H7 (cell line): ENCODE measurements at regions not wholly inside any gene's neighbourhood (a gene's known extent, or its start where the extent isn't known, plus 50 kb on each side); places are given as distances from the start of the nearest gene placed in this dataset.
A peak's percentile ranks its signal among the peaks of the same experiment; 100 is the strongest.
"Not testable (repeated sequence)": the region's sequence is repeated elsewhere in the genome, so short reads cannot be mapped to it uniquely, and the experiment has no call there.

ENCODE experiments used
- DNase-seq: peaks from one replicate; pipeline ENCODE4 v3.0.0; 2012
- H3K27me3 ChIP-seq: 2 replicates; pipeline ENCODE4 v1.6.0; 2011; ENCODE audit warnings: mild to moderate bottlenecking, low read length; ENCODE audit not compliant: control insufficient read depth, insufficient read depth
- H3K36me3 ChIP-seq: replicated peaks from 2 replicates; pipeline ENCODE4 v1.5.1; 2011; ENCODE audit warnings: low read length; ENCODE audit not compliant: control insufficient read depth, insufficient read depth
- H3K4me3 ChIP-seq: 2 replicates; pipeline ENCODE4 v1.5.1; 2011; ENCODE audit warnings: low read depth, mild to moderate bottlenecking, control low read depth, low read length, moderate library complexity; ENCODE audit not compliant: insufficient read depth

GRCh38 chr14:49286257-49286983 lies 299.8 kb downstream of the RPS29 start:
- Histone ChIP-seq H3K36me3 (no peaks in the 10 kb centered on the region), H3K4me3 (no peak overlapping the region), H3K27me3 (no peaks in the 10 kb centered on the region)
- DNase-seq: no peak

- DNase-seq: no peak
- Histone ChIP-seq H3K27me3 (no peaks in the 10 kb centered on the region), H3K4me3 (no peak overlapping the region), H3K36me3 (no peaks in the 10 kb centered on the region)
Observed at GRCh38 chr14:49280566-49280965, 305.6 kb downstream of the RPS29 start.

GRCh38 chr14:49250517-49250916 lies 335.7 kb downstream of the RPS29 start:
- Histone ChIP-seq H3K4me3 (no peak overlapping the region), H3K36me3 (no peaks in the 10 kb centered on the region), H3K27me3 (no peaks in the 10 kb centered on the region)
- no peak for DNase-seq

- H3K27me3 ChIP-seq: no peaks in the 10 kb centered on the region
Observed at GRCh38 chr14:49250109-49250508, 336.1 kb downstream of the RPS29 start.

GRCh38 chr14:49249022-49249421 lies 337.2 kb downstream of the RPS29 start:
- H3K27me3 ChIP-seq: no peaks in the 10 kb centered on the region
- DNase-seq: no peak
- no peak overlapping the region for H3K4me3 ChIP-seq
- H3K36me3 ChIP-seq: no peaks in the 10 kb centered on the region

More at GRCh38 chr14:49250109-49250508, 336.1 kb downstream of the RPS29 start:
- DNase-seq: no peak
- H3K36me3 ChIP-seq: no peaks in the 10 kb centered on the region
- no peak overlapping the region for H3K4me3 ChIP-seq

GRCh38 chr14:49243777-49244176 lies 342.4 kb downstream of the RPS29 start:
- not testable (repeated sequence) for DNase-seq, H3K36me3 ChIP-seq, H3K4me3 ChIP-seq, H3K27me3 ChIP-seq

GRCh38 chr14:49240383-49240782 lies 345.8 kb downstream of the RPS29 start:
- no peak for DNase-seq
- Histone ChIP-seq H3K27me3 (no peaks in the 10 kb centered on the region), H3K4me3 (no peak overlapping the region), H3K36me3 (no peaks in the 10 kb centered on the region)

GRCh38 chr14:49228552-49228951 lies 357.6 kb downstream of the RPS29 start:
- no peak for DNase-seq
- no peak overlapping the region for H3K4me3 ChIP-seq
- no peaks in the 10 kb centered on the region for H3K36me3 ChIP-seq
- no peaks in the 10 kb centered on the region for H3K27me3 ChIP-seq

GRCh38 chr14:49221316-49221715 lies 364.9 kb downstream of the RPS29 start:
- H3K27me3 ChIP-seq: no peaks in the 10 kb centered on the region
- DNase-seq: no peak
- no peak overlapping the region for H3K4me3 ChIP-seq
- H3K36me3 ChIP-seq: no peaks in the 10 kb centered on the region

- H3K36me3 ChIP-seq: no peaks in the 10 kb centered on the region
- no peak for DNase-seq
- H3K27me3 ChIP-seq: no peaks in the 10 kb centered on the region
- H3K4me3 ChIP-seq: no peak overlapping the region
Observed at GRCh38 chr14:49220492-49220891, 365.7 kb downstream of the RPS29 start.

GRCh38 chr14:49218436-49219092 lies 367.6 kb downstream of the RPS29 start:
- Histone ChIP-seq H3K4me3 (no peak overlapping the region), H3K27me3 (no peaks in the 10 kb centered on the region), H3K36me3 (no peaks in the 10 kb centered on the region)
- no peak for DNase-seq

GRCh38 chr14:49212721-49213120 lies 373.5 kb downstream of the RPS29 start:
- no peaks in the 10 kb centered on the region for H3K27me3 ChIP-seq
- DNase-seq: no peak
- no peak overlapping the region for H3K4me3 ChIP-seq
- H3K36me3 ChIP-seq: no peaks in the 10 kb centered on the region

- DNase-seq: no peak
- Histone ChIP-seq H3K4me3 (no peak overlapping the region), H3K27me3 (no peaks in the 10 kb centered on the region), H3K36me3 (no peaks in the 10 kb centered on the region)
Observed at GRCh38 chr14:49209416-49209815, 376.8 kb downstream of the RPS29 start.

GRCh38 chr14:49206828-49207227 lies 379.4 kb downstream of the RPS29 start:
- H3K4me3 ChIP-seq: no peak overlapping the region
- H3K27me3 ChIP-seq: no peaks in the 10 kb centered on the region
- no peaks in the 10 kb centered on the region for H3K36me3 ChIP-seq
- peak; percentile 2 for DNase-seq

- H3K27me3 ChIP-seq: no peaks in the 10 kb centered on the region
- no peak for DNase-seq
- H3K36me3 ChIP-seq: no peaks in the 10 kb centered on the region
- no peak overlapping the region for H3K4me3 ChIP-seq
Observed at GRCh38 chr14:49203676-49204075, 382.5 kb downstream of the RPS29 start.
